Testis (tissue), 2 donors: ENCODE measurements at regions not wholly inside any gene's neighbourhood (a gene's known extent, or its start where the extent isn't known, plus 50 kb on each side); places are given as distances from the start of the nearest gene placed in this dataset.

Experiments
- POLR2A ChIP-seq: fragments of 450-650 bp; IDR thresholded peaks from one replicate; pipeline ENCODE4 v1.6.1; 2017; ENCODE audit warnings: antibody characterized with exemption, mild to moderate bottlenecking, moderate library complexity
- TF ChIP-seq, protein P1 (sequence below), 3 experiments: fragments of 450-650 bp in 2 of 3; fragments of 200-600 bp in 1 of 3; sonication (generic) in 1 of 3; IDR thresholded peaks; one replicate each; pipeline ENCODE4 v1.5.1; 2016 to 2019; ENCODE audit warnings: antibody characterized with exemption in 3 of 3, mild to moderate bottlenecking in 2 of 3, moderate library complexity in 1 of 3

DNA sequence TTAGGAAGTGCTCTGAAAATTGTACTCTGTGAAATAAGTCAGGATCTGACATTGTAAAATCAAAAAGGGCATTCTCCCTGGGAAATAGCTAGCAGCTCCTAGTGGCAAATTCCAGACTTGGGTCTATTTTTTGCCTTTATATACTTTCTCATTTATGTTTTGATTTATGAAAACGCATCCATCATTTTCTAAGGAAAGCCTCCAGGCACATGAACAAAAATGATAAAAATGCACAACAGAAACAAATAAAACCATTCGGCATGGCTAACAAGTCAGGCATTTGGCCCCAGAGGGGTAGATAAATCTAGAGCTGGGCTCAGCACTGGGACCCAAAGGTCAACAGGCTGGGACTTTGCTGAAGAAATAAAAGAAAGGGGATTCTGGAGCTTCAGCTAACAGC lies 167.0 kb downstream of the BCL11A start:
- TF ChIP-seq, protein P1, sequence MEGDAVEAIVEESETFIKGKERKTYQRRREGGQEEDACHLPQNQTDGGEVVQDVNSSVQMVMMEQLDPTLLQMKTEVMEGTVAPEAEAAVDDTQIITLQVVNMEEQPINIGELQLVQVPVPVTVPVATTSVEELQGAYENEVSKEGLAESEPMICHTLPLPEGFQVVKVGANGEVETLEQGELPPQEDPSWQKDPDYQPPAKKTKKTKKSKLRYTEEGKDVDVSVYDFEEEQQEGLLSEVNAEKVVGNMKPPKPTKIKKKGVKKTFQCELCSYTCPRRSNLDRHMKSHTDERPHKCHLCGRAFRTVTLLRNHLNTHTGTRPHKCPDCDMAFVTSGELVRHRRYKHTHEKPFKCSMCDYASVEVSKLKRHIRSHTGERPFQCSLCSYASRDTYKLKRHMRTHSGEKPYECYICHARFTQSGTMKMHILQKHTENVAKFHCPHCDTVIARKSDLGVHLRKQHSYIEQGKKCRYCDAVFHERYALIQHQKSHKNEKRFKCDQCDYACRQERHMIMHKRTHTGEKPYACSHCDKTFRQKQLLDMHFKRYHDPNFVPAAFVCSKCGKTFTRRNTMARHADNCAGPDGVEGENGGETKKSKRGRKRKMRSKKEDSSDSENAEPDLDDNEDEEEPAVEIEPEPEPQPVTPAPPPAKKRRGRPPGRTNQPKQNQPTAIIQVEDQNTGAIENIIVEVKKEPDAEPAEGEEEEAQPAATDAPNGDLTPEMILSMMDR (IDR thresholded peaks at IDR 0.05): no peak
- no peak for TF ChIP-seq POLR2A
